ENCODE measurements at regions not wholly inside any gene's neighbourhood (a gene's known extent, or its start where the extent isn't known, plus 50 kb on each side); places are given as distances from the start of the nearest gene placed in this dataset.

DNA sequence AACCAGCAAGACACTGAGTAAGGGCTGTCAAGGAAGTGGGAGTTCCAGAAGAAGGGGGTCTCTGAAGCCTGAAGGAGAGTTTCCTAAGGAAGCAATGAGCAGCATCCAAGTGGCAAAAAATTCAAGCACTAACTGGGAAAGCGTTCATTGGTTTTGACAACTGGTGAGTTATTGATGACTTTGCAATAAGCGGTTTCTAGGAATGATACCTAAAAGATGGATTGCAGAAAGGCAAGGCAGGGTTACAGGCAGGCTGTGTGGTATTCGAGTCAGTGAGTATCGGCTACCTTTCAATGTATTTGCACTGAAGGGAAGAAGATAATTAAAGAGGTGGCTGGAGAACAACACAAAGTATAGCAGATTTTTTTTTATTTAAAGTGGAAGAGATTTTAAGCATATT, 59.3 kb upstream of the NCAM1 start:
- no peak for DNase-seq (ENCODE audit: low spot score)
- no peaks in the 10 kb centered on the region for H3K4me1 ChIP-seq (ENCODE audit: control insufficient read depth in 4 of 4, insufficient read depth in 4 of 4, low read length in 3 of 4)
- H3K9me3 ChIP-seq (ENCODE audit: control insufficient read depth in 4 of 4, low read length in 3 of 4): no peaks in the 10 kb centered on the region
- H3K36me3 ChIP-seq (ENCODE audit: control insufficient read depth in 4 of 4, insufficient read depth in 3 of 4, low read depth in 1 of 4, low read length in 3 of 4): no peaks in the 10 kb centered on the region
- no peak overlapping the region for H3K27ac ChIP-seq (ENCODE audit: low read depth in 1 of 2, low read length in 2 of 2)
- no peak overlapping the region for H3K4me3 ChIP-seq (ENCODE audit: low read depth in 1 of 3, low read length in 3 of 3)
- WGBS: 82% methylated on average over 4 of the region's 4 CpGs
- no peak for TF ChIP-seq ATF3 (IDR thresholded peaks at IDR 0.05)
- TF ChIP-seq GABPA (IDR thresholded peaks at IDR 0.05 in 1 of 2, conservative IDR thresholded peaks at IDR 0.05 in 1 of 2): no peak
- TF ChIP-seq RAD21 (IDR thresholded peaks at IDR 0.05): no peak
- no peak for TF ChIP-seq NR2F2 (IDR thresholded peaks at IDR 0.05)
- no peak for TF ChIP-seq YY1 (IDR thresholded peaks at IDR 0.05)
- TF ChIP-seq, protein P1, sequence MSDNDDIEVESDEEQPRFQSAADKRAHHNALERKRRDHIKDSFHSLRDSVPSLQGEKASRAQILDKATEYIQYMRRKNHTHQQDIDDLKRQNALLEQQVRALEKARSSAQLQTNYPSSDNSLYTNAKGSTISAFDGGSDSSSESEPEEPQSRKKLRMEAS (IDR thresholded peaks at IDR 0.05): no peak
- H3K9ac ChIP-seq (ENCODE audit: low read depth in 1 of 2, low read length in 2 of 2): no peak overlapping the region
- H3K27me3 ChIP-seq (ENCODE audit: control insufficient read depth in 4 of 4, insufficient read depth in 4 of 4, low read length in 3 of 4): no peaks in the 10 kb centered on the region

DNA sequence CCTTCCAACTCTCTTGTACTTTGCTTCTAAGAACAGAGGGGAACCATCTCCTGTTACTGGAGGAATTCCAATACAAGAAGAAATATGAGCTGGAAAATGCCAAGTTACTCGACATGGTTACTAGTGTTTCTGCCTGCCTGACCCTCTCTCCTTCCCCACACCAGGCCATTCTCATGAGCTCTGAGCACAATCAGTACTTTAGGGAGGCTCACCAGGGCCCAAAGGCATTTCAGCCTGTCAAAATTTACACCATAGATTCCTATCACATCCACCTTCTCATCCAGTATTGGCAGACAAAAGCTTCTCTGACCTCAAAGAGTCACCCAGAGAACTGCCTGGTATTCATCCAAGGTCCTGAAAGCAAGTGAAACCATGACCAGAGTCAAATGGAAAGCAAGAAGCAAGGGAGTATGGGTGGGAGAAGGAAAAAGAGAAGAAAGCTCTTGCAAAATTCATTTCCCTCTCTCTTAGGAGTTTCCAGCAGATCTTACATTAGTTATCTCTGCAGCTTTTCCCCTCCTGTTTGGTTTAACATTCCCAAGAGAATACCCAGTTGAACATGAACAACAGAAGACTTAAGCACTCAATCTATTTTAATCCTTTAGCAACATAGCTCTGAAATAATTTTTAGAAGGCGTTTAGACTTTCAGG, 58.7 kb upstream of the NCAM1 start:
- 46% methylated on average over 2 of the region's 2 CpGs for WGBS
- no peak for DNase-seq (ENCODE audit: low spot score)
- Histone ChIP-seq H3K27me3 (ENCODE audit: control insufficient read depth in 4 of 4, insufficient read depth in 4 of 4, low read length in 3 of 4) (no peaks in the 10 kb centered on the region), H3K4me3 (ENCODE audit: low read depth in 1 of 3, low read length in 3 of 3) (no peak overlapping the region), H3K4me1 (ENCODE audit: control insufficient read depth in 4 of 4, insufficient read depth in 4 of 4, low read length in 3 of 4) (no peaks in the 10 kb centered on the region), H3K9ac (ENCODE audit: low read depth in 1 of 2, low read length in 2 of 2) (no peak overlapping the region), H3K27ac (ENCODE audit: low read depth in 1 of 2, low read length in 2 of 2) (no peak overlapping the region), H3K9me3 (ENCODE audit: control insufficient read depth in 4 of 4, low read length in 3 of 4) (no peaks in the 10 kb centered on the region), H3K36me3 (ENCODE audit: control insufficient read depth in 4 of 4, insufficient read depth in 3 of 4, low read depth in 1 of 4, low read length in 3 of 4) (no peaks in the 10 kb centered on the region)
- no peak for TF ChIP-seq HNF4G (IDR thresholded peaks at IDR 0.05)
- TF ChIP-seq ZBTB33 (IDR thresholded peaks at IDR 0.05): no peak
- no peak for TF ChIP-seq NR2F2 (IDR thresholded peaks at IDR 0.05)
- TF ChIP-seq YY1 (IDR thresholded peaks at IDR 0.05): no peak
- TF ChIP-seq, protein P1 (IDR thresholded peaks at IDR 0.05): no peak
- TF ChIP-seq HNF4A (conservative IDR thresholded peaks at IDR 0.05): no peak
- TF ChIP-seq FOXA2 (IDR thresholded peaks at IDR 0.05): no peak
- TF ChIP-seq TAF1 (conservative IDR thresholded peaks at IDR 0.05): no peak
- TF ChIP-seq, protein P2, sequence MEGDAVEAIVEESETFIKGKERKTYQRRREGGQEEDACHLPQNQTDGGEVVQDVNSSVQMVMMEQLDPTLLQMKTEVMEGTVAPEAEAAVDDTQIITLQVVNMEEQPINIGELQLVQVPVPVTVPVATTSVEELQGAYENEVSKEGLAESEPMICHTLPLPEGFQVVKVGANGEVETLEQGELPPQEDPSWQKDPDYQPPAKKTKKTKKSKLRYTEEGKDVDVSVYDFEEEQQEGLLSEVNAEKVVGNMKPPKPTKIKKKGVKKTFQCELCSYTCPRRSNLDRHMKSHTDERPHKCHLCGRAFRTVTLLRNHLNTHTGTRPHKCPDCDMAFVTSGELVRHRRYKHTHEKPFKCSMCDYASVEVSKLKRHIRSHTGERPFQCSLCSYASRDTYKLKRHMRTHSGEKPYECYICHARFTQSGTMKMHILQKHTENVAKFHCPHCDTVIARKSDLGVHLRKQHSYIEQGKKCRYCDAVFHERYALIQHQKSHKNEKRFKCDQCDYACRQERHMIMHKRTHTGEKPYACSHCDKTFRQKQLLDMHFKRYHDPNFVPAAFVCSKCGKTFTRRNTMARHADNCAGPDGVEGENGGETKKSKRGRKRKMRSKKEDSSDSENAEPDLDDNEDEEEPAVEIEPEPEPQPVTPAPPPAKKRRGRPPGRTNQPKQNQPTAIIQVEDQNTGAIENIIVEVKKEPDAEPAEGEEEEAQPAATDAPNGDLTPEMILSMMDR (IDR thresholded peaks at IDR 0.05; ENCODE audit: low read depth, low read length, missing input control): no peak

DNA sequence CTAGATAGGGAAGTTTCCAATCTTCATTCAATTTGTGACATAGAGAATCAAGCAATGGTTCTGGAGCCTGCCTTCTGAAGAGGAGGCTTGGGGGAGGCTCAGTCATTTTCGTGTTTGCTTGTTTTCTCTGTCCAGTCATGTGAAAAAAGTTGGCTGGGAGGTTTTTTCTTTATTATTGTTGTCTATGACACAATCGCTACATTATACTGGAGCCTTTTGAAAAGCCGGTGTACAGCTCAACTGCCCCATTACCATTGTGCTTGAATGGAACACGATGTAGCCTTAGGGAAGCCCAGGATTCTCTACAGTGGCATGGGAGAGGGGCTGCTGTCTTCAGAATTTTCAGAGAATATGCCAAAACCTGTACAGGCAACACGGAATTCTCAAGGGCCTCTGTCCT, 57.9 kb upstream of the NCAM1 start:
- TF ChIP-seq ATF3 (IDR thresholded peaks at IDR 0.05): no peak
- TF ChIP-seq, protein P2 (IDR thresholded peaks at IDR 0.05; ENCODE audit: low read depth, low read length, missing input control): no peak
- 69% methylated on average over 5 of the region's 5 CpGs for WGBS
- DNase-seq (ENCODE audit: low spot score): no peak

More for the DNA sequence above, 57.9 kb upstream of the NCAM1 start:
- no peaks in the 10 kb centered on the region for H3K36me3 ChIP-seq (ENCODE audit: control insufficient read depth in 4 of 4, insufficient read depth in 3 of 4, low read depth in 1 of 4, low read length in 3 of 4)
- H3K9ac ChIP-seq (ENCODE audit: low read depth in 1 of 2, low read length in 2 of 2): no peak overlapping the region
- H3K27ac ChIP-seq (ENCODE audit: low read depth in 1 of 2, low read length in 2 of 2): no peak overlapping the region
- no peaks in the 10 kb centered on the region for H3K9me3 ChIP-seq (ENCODE audit: control insufficient read depth in 4 of 4, low read length in 3 of 4)
- no peaks in the 10 kb centered on the region for H3K4me1 ChIP-seq (ENCODE audit: control insufficient read depth in 4 of 4, insufficient read depth in 4 of 4, low read length in 3 of 4)
- H3K27me3 ChIP-seq (ENCODE audit: control insufficient read depth in 4 of 4, insufficient read depth in 4 of 4, low read length in 3 of 4): no peaks in the 10 kb centered on the region
- H3K4me3 ChIP-seq (ENCODE audit: low read depth in 1 of 3, low read length in 3 of 3): no peak overlapping the region

Measured in liver (tissue), 8 donors.